OCI-LY1 (cell line): ENCODE measurements at regions not wholly inside any gene's neighbourhood (a gene's known extent, or its start where the extent isn't known, plus 50 kb on each side); places are given as distances from the start of the nearest gene placed in this dataset.

Experiments used
- H2AFZ ChIP-seq: fragments of 200-600 bp; sonication (generic), shearing (Covaris generic); 2 replicates; pipeline ENCODE4 v1.6.0; 2014; ENCODE audit warnings: antibody characterized with exemption, mild to moderate bottlenecking, low read length
- H3F3A ChIP-seq: fragments of 200-600 bp; sonication (generic), shearing (Covaris generic); 2 replicates; pipeline ENCODE4 v1.6.0; 2014; ENCODE audit warnings: mild to moderate bottlenecking, antibody characterized with exemption, low read length, moderate library complexity; ENCODE audit not compliant: insufficient read depth
- H3K27ac ChIP-seq: fragments of 200-600 bp; sonication (generic); 2 replicates; pipeline ENCODE4 v1.5.1; 2014; ENCODE audit warnings: low read length, mixed run types, mild to moderate bottlenecking, low read depth; ENCODE audit not compliant: poor library complexity, severe bottlenecking
- H3K27me3 ChIP-seq: fragments of 200-600 bp; sonication (generic); 2 replicates; pipeline ENCODE4 v1.6.0; 2014; ENCODE audit warnings: antibody characterized with exemption, mild to moderate bottlenecking, low read length, moderate library complexity; ENCODE audit not compliant: insufficient read depth
- H3K36me3 ChIP-seq: fragments of 200-600 bp; sonication (generic); 2 replicates; pipeline ENCODE4 v1.6.1; 2014; ENCODE audit warnings: mild to moderate bottlenecking, antibody characterized with exemption, low read length, moderate library complexity, mixed read lengths; ENCODE audit not compliant: insufficient read depth
- H3K4me1 ChIP-seq: fragments of 200-600 bp; sonication (generic); 2 replicates; pipeline ENCODE4 v1.5.1; 2014; ENCODE audit warnings: mild to moderate bottlenecking, low read length, moderate library complexity; ENCODE audit not compliant: insufficient read depth, severe bottlenecking
- H3K4me2 ChIP-seq: fragments of 200-600 bp; sonication (generic), shearing (Covaris generic); 2 replicates; pipeline ENCODE4 v1.6.1; 2014; ENCODE audit warnings: low read length
- H3K4me3 ChIP-seq: fragments of 200-600 bp; sonication (generic); 2 replicates; pipeline ENCODE4 v1.5.1; 2014; ENCODE audit warnings: low read length, low read depth, mild to moderate bottlenecking, mixed read lengths; ENCODE audit not compliant: poor library complexity, severe bottlenecking
- H3K79me2 ChIP-seq: fragments of 200-600 bp; shearing (Covaris generic); 2 replicates; pipeline ENCODE4 v1.6.1; 2016; ENCODE audit warnings: mixed run types, low read length, mixed read lengths; ENCODE audit not compliant: insufficient read depth
- H3K9ac ChIP-seq: fragments of 200-600 bp; sonication (generic), shearing (Covaris generic); 2 replicates; pipeline ENCODE4 v1.6.1; 2014; ENCODE audit warnings: mild to moderate bottlenecking, low read length, mixed read lengths
- H3K9me2 ChIP-seq: fragments of 200-600 bp; sonication (generic), shearing (Covaris generic); 2 replicates; pipeline ENCODE4 v1.6.1; 2014; ENCODE audit warnings: low read depth, mild to moderate bottlenecking, low read length, mixed read lengths
- H3K9me3 ChIP-seq: fragments of 200-600 bp; shearing (Covaris generic); 2 replicates; pipeline ENCODE4 v1.6.1; 2014; ENCODE audit warnings: low read length, mixed read lengths
- H4K20me1 ChIP-seq: fragments of 200-600 bp; sonication (generic), shearing (Covaris generic); 2 replicates; pipeline ENCODE4 v1.6.0; 2016; ENCODE audit warnings: mild to moderate bottlenecking, low read length; ENCODE audit not compliant: insufficient read depth
- EZH2 ChIP-seq: fragments of 200-600 bp; sonication (generic), shearing (Covaris generic); IDR thresholded peaks from 2 replicates; pipeline ENCODE4 v1.8.0; 2017; ENCODE audit warnings: borderline replicate concordance, mixed run types, mild to moderate bottlenecking, antibody characterized with exemption, low read length, moderate library complexity, mixed read lengths
- TF ChIP-seq, protein P1 (sequence below): fragments of 200-600 bp; sonication (generic), shearing (Covaris generic); IDR thresholded peaks from 2 replicates; pipeline ENCODE4 v1.5.1; 2017; ENCODE audit warnings: mild to moderate bottlenecking, antibody characterized with exemption, low read length, moderate library complexity, mixed read lengths

DNA sequence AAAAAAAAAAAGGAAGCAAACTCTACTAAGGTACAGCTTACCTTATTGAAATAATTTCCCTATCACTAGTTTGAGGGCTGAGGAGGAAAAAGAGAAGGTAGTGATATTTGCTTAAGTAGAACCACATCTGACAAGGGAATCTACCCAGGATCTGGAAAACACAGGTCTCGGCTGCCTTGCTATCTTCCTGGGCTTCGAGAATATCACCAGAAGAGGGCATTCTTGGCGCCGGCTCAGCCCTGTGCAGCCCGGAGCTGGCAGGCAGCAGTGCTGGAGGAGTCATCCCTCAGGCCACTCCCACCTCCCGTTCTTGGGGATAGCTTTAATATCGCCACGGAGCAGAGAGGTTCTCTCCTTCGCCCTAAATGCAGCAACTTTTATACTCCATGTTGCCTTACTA is 1181.2 kb downstream of the VRK1 start:
- H3K9ac ChIP-seq: no peak overlapping the region
- H4K20me1 ChIP-seq: no peaks in the 10 kb centered on the region
- H3F3A ChIP-seq: no peaks in the 10 kb centered on the region
- H3K36me3 ChIP-seq: no peaks in the 10 kb centered on the region
- no peak overlapping the region for H3K27ac ChIP-seq
- H3K4me1 ChIP-seq: no peaks in the 10 kb centered on the region
- no peaks in the 10 kb centered on the region for H3K9me2 ChIP-seq
- no peaks in the 10 kb centered on the region for H3K27me3 ChIP-seq
- TF ChIP-seq, protein P1, sequence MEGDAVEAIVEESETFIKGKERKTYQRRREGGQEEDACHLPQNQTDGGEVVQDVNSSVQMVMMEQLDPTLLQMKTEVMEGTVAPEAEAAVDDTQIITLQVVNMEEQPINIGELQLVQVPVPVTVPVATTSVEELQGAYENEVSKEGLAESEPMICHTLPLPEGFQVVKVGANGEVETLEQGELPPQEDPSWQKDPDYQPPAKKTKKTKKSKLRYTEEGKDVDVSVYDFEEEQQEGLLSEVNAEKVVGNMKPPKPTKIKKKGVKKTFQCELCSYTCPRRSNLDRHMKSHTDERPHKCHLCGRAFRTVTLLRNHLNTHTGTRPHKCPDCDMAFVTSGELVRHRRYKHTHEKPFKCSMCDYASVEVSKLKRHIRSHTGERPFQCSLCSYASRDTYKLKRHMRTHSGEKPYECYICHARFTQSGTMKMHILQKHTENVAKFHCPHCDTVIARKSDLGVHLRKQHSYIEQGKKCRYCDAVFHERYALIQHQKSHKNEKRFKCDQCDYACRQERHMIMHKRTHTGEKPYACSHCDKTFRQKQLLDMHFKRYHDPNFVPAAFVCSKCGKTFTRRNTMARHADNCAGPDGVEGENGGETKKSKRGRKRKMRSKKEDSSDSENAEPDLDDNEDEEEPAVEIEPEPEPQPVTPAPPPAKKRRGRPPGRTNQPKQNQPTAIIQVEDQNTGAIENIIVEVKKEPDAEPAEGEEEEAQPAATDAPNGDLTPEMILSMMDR: no peak
- no peak for TF ChIP-seq EZH2
- H3K4me3 ChIP-seq: no peak overlapping the region
- no peak overlapping the region for H3K4me2 ChIP-seq
- H3K79me2 ChIP-seq: no peaks in the 10 kb centered on the region
- no peak overlapping the region for H2AFZ ChIP-seq
- no peaks in the 10 kb centered on the region for H3K9me3 ChIP-seq

DNA sequence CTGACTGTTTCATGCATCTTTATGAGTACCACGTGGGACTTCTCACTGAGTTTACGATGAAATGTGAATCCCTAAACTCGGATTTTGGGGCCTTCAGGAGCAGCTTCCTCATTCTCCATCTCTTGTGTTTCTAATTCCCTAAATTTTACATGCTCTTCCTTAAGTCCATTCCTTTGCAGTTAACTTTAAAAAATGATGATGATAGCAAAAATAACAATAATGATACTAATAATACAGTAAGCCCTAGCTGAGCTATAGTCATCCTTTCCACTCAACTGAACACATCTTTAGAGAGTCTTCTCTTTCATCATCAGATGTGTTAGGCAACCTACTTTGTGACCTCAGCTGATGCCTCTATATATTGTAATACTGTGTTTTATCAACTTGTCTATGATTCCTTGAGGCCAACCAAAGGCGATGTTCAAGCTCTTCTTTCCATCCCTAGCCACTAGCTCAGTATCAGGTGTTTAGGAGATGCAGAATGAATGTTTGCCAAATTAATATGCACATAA is 1196.4 kb downstream of the VRK1 start:
- Histone ChIP-seq H3F3A (no peaks in the 10 kb centered on the region), H3K79me2 (no peaks in the 10 kb centered on the region), H3K27me3 (no peaks in the 10 kb centered on the region), H3K9me2 (no peaks in the 10 kb centered on the region), H3K4me2 (no peak overlapping the region), H3K9me3 (no peaks in the 10 kb centered on the region), H2AFZ (no peak overlapping the region), H4K20me1 (no peaks in the 10 kb centered on the region), H3K9ac (no peak overlapping the region), H3K4me1 (no peaks in the 10 kb centered on the region), H3K4me3 (no peak overlapping the region), H3K36me3 (no peaks in the 10 kb centered on the region), H3K27ac (no peak overlapping the region)
- TF ChIP-seq EZH2: no peak
- TF ChIP-seq, protein P1: no peak

DNA sequence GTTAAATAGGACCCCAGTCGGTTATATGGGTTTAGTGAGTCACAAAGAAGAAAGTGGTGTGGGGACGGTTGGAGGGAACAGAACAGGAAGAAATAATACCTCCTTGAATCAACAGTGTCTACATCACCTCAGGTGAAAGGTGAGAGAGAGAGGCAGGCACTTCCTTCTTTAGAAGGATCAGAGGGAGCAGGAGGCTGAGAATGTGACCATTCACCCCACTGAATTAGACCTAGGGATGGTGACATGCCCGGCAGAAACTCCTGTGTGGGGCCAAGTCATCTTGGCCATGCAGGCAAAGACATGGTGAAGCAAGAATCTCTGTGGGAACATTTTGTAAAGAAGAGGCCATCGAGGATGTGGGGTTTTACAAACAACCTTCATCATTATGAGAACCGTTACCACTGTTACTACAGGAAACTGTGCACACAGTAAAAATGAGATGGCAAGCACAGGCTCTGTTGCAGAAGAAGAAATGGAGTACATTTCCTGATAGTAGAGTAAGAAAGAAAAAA is 1196.9 kb downstream of the VRK1 start:
- H3K27ac ChIP-seq: no peak overlapping the region
- H3K9me2 ChIP-seq: no peaks in the 10 kb centered on the region
- no peak overlapping the region for H2AFZ ChIP-seq
- TF ChIP-seq EZH2: no peak
- TF ChIP-seq, protein P1: no peak
- H3K9me3 ChIP-seq: no peaks in the 10 kb centered on the region
- H3F3A ChIP-seq: no peaks in the 10 kb centered on the region
- no peaks in the 10 kb centered on the region for H4K20me1 ChIP-seq
- H3K4me1 ChIP-seq: no peaks in the 10 kb centered on the region
- H3K9ac ChIP-seq: no peak overlapping the region
- H3K4me3 ChIP-seq: no peak overlapping the region
- H3K27me3 ChIP-seq: no peaks in the 10 kb centered on the region
- H3K79me2 ChIP-seq: no peaks in the 10 kb centered on the region
- H3K36me3 ChIP-seq: no peaks in the 10 kb centered on the region
- no peak overlapping the region for H3K4me2 ChIP-seq
